ENCODE measurements at regions not wholly inside any gene's neighbourhood (a gene's known extent, or its start where the extent isn't known, plus 50 kb on each side); places are given as distances from the start of the nearest gene placed in this dataset.
"Not testable (repeated sequence)": the region's sequence is repeated elsewhere in the genome, so short reads cannot be mapped to it uniquely, and the experiment has no call there.

- no peak for DNase-seq
Observed at GRCh38 chr3:62926494-62926893, 51.3 kb upstream of the CADPS start.

GRCh38 chr3:62928256-62928655 is 53.0 kb upstream of the CADPS start:
- no peak for DNase-seq

GRCh38 chr3:62929771-62930170 is 54.6 kb upstream of the CADPS start:
- no peak for DNase-seq

GRCh38 chr3:62935793-62936192 is 60.6 kb upstream of the CADPS start:
- DNase-seq, result no peak

- no peak for DNase-seq
Observed at GRCh38 chr3:62936626-62937254, 61.5 kb upstream of the CADPS start.

GRCh38 chr3:62938583-62938982 is 63.4 kb upstream of the CADPS start:
- no peak for DNase-seq

GRCh38 chr3:62939707-62940106 is 64.5 kb upstream of the CADPS start:
- no peak for DNase-seq

- DNase-seq, result no peak
Observed at GRCh38 chr3:62940771-62941563, 65.8 kb upstream of the CADPS start.

GRCh38 chr3:62942227-62942626 is 67.0 kb upstream of the CADPS start:
- DNase-seq, result no peak

GRCh38 chr3:62942764-62943163 is 67.5 kb upstream of the CADPS start:
- DNase-seq, result no peak

- DNase-seq, result no peak
Observed at GRCh38 chr3:62948921-62949320, 73.7 kb upstream of the CADPS start.

GRCh38 chr3:62950210-62950609 is 75.0 kb upstream of the CADPS start:
- no peak for DNase-seq

- no peak for DNase-seq
Observed at GRCh38 chr3:62951037-62951613, 75.9 kb upstream of the CADPS start.

GRCh38 chr3:62951880-62952279 is 76.7 kb upstream of the CADPS start:
- not testable (repeated sequence) for DNase-seq

GRCh38 chr3:62954580-62954979 is 79.4 kb upstream of the CADPS start:
- DNase-seq, result no peak

GRCh38 chr3:62955126-62955525 is 79.9 kb upstream of the CADPS start:
- no peak for DNase-seq

GRCh38 chr3:62956411-62956810 is 81.2 kb upstream of the CADPS start:
- no peak for DNase-seq

- DNase-seq, result no peak
Observed at GRCh38 chr3:62961874-62962556, 86.8 kb upstream of the CADPS start.

GRCh38 chr3:62962714-62963113 is 87.5 kb upstream of the CADPS start:
- no peak for DNase-seq

GRCh38 chr3:62965311-62965710 is 90.1 kb upstream of the CADPS start:
- DNase-seq, result no peak

- DNase-seq, result no peak
Observed at GRCh38 chr3:62968128-62968527, 92.9 kb upstream of the CADPS start.

GRCh38 chr3:62970648-62971047 is 95.4 kb upstream of the CADPS start:
- DNase-seq, result no peak

- no peak for DNase-seq
Observed at GRCh38 chr3:62975566-62975965, 100.3 kb upstream of the CADPS start.

- DNase-seq, result no peak
Observed at GRCh38 chr3:62981962-62982361, 106.7 kb upstream of the CADPS start.
